A549 (cell line): ENCODE measurements at regions not wholly inside any gene's neighbourhood (a gene's known extent, or its start where the extent isn't known, plus 50 kb on each side); places are given as distances from the start of the nearest gene placed in this dataset.

Experiments used
- ATAC-seq, 2 experiments: fragments of 200-7000 bp in 1 of 2; fragments of >200 bp in 1 of 2; cut with Nextera tagmentation in 1 of 2; cut with Tn5 transposase in 1 of 2; 3 replicates each; pipeline versions ENCODE4 v1.8.0 to v1.9.1; 2018 to 2020; ENCODE audit warnings: mild to moderate bottlenecking in 1 of 2, moderate library complexity in 1 of 2
- CTCF ChIA-PET: fragments of 300-600 bp; sonication (Branson Sonifier 250); formaldehyde crosslinking; extraction: SDS; loops from one replicate; lab custom pipeline; 2021; ENCODE audit warnings: antibody characterized with exemption, inconsistent platforms; lab: Yijun Ruan, JAX
- POLR2A ChIA-PET: fragments of 350-600 bp; formaldehyde crosslinking; extraction: SDS; loops from one replicate; lab custom pipeline; 2021; ENCODE audit warnings: antibody characterized with exemption, inconsistent platforms; lab: Yijun Ruan, JAX
- DNase-seq, 2 experiments: peaks; one replicate each; pipeline versions ENCODE4 v3.0.0 to v3.0.0-alpha.2; 2011 to 2016; ENCODE audit warnings: low read depth in 1 of 2, low spot score in 1 of 2
- FAIRE-seq: peaks from 2 replicates; lab custom pipeline; 2011; peaks lifted over from hg19 to GRCh38; lab: Jason Lieb, UNC
- H3K27ac ChIP-seq, 2 experiments: fragments of >200 bp; sonication (Bioruptor Twin); formaldehyde crosslinking; 3 replicates each; pipeline ENCODE4 v1.5.1; 2016 to 2017
- H3K4me1 ChIP-seq: fragments of >200 bp; sonication (Bioruptor Twin); formaldehyde crosslinking; 3 replicates; pipeline ENCODE4 v1.6.1; 2016
- H3K4me2 ChIP-seq: fragments of >200 bp; sonication (Bioruptor Twin); formaldehyde crosslinking; 3 replicates; pipeline ENCODE4 v1.6.1; 2016
- H3K4me3 ChIP-seq: fragments of >200 bp; sonication (Bioruptor Twin); formaldehyde crosslinking; 3 replicates; pipeline ENCODE4 v1.5.1; 2016
- H3K9me3 ChIP-seq: fragments of >200 bp; sonication (Bioruptor Twin); formaldehyde crosslinking; 3 replicates; pipeline ENCODE4 v1.6.1; 2016
- CBX2 ChIP-seq: fragments of 200-600 bp; sonication (generic); IDR thresholded peaks from 2 replicates; pipeline ENCODE4 v1.6.1; 2016; ENCODE audit warnings: low read depth, mild to moderate bottlenecking, borderline replicate concordance
- CBX8 ChIP-seq: fragments of 200-600 bp; sonication (generic); IDR thresholded peaks from 2 replicates; pipeline ENCODE4 v1.6.1; 2016
- FOSL2 ChIP-seq, 2 experiments: fragments of 450-650 bp in 1 of 2; fragments of >200 bp in 1 of 2; sonication (Bioruptor Twin) in 1 of 2; formaldehyde crosslinking; IDR thresholded peaks; 2 replicates each; pipeline versions ENCODE4 v1.5.0 to v1.6.1; 2016 to 2020; ENCODE audit warnings: mild to moderate bottlenecking in 1 of 2, moderate library complexity in 1 of 2
- HEYL ChIP-seq: fragments of 250-450 bp; sonication (Bioruptor Pico); IDR thresholded peaks from 2 replicates; pipeline ENCODE4 v1.8.0; 2021; ENCODE audit warnings: mild to moderate bottlenecking, moderate library complexity
- HOXB5 ChIP-seq: fragments of 250-450 bp; sonication (Bioruptor Pico); IDR thresholded peaks from 2 replicates; pipeline ENCODE4 v1.5.0; 2020; ENCODE audit warnings: mild to moderate bottlenecking, moderate library complexity
- KDM5A ChIP-seq: fragments of 200-600 bp; sonication (generic); IDR thresholded peaks from 2 replicates; pipeline ENCODE4 v1.6.1; 2016; ENCODE audit warnings: antibody characterized with exemption, mild to moderate bottlenecking
- NPAS2 ChIP-seq: fragments of 250-450 bp; sonication (Bioruptor Pico); IDR thresholded peaks from 2 replicates; pipeline ENCODE4 v1.8.0; 2022; ENCODE audit warnings: mild to moderate bottlenecking, moderate library complexity, borderline replicate concordance
- RAD21 ChIP-seq, 2 experiments: fragments of >200 bp in 1 of 2; sonication (Bioruptor Twin) in 1 of 2; formaldehyde crosslinking in 1 of 2; IDR thresholded peaks in 1 of 2; conservative IDR thresholded peaks in 1 of 2; 2 replicates in 1 of 2; 3 replicates in 1 of 2; pipeline ENCODE4 v1.6.1; 2012 to 2018; ENCODE audit warnings: inconsistent platforms in 1 of 2
- RFX5 ChIP-seq: fragments of 450-650 bp; IDR thresholded peaks from 2 replicates; pipeline ENCODE4 v1.7.1; 2014; ENCODE audit warnings: antibody characterized with exemption, mild to moderate bottlenecking, moderate library complexity
- RNF2 ChIP-seq: fragments of 200-600 bp; sonication (generic); IDR thresholded peaks from 2 replicates; pipeline ENCODE4 v1.6.1; 2016; ENCODE audit warnings: low read depth, mild to moderate bottlenecking, antibody characterized with exemption, moderate library complexity, borderline replicate concordance
- SMC3 ChIP-seq: fragments of >200 bp; sonication (Bioruptor Twin); formaldehyde crosslinking; IDR thresholded peaks from 3 replicates; pipeline ENCODE4 v1.6.1; 2018; ENCODE audit warnings: inconsistent platforms
- TFCP2L1 ChIP-seq: fragments of 250-450 bp; sonication (Bioruptor Pico); IDR thresholded peaks from 2 replicates; pipeline ENCODE4 v1.5.0; 2021; ENCODE audit warnings: mild to moderate bottlenecking
- ZC3H11A ChIP-seq: fragments of 450-650 bp; IDR thresholded peaks from 2 replicates; pipeline ENCODE4 v1.6.1; 2014; ENCODE audit warnings: antibody characterized with exemption, mild to moderate bottlenecking
- ZFP36 ChIP-seq: fragments of 450-650 bp; IDR thresholded peaks from 2 replicates; pipeline ENCODE4 v1.6.1; 2014; ENCODE audit warnings: borderline replicate concordance; ENCODE audit not compliant: partially characterized antibody
- ZNF302 ChIP-seq: fragments of 250-450 bp; sonication (Bioruptor Pico); IDR thresholded peaks from 2 replicates; pipeline ENCODE4 v1.9.0; 2021; ENCODE audit warnings: inconsistent platforms, mild to moderate bottlenecking, moderate library complexity
- WGBS: methylation state at CpG from one replicate; pipeline ENCODE4 v1.1.6; 2017; ENCODE audit errors: missing lambda C conversion rate; 5-methylcytosine and 5-hydroxymethylcytosine counted together
- TF ChIP-seq, protein P1 (sequence below): fragments of 200-600 bp; sonication (generic); IDR thresholded peaks from 2 replicates; pipeline ENCODE4 v1.6.1; 2016; ENCODE audit warnings: antibody characterized with exemption, mild to moderate bottlenecking, moderate library complexity
- TF ChIP-seq, protein P2 (sequence below): fragments of >200 bp; sonication (Bioruptor Twin); formaldehyde crosslinking; IDR thresholded peaks from 3 replicates; pipeline ENCODE4 v1.5.1; 2016

DNA sequence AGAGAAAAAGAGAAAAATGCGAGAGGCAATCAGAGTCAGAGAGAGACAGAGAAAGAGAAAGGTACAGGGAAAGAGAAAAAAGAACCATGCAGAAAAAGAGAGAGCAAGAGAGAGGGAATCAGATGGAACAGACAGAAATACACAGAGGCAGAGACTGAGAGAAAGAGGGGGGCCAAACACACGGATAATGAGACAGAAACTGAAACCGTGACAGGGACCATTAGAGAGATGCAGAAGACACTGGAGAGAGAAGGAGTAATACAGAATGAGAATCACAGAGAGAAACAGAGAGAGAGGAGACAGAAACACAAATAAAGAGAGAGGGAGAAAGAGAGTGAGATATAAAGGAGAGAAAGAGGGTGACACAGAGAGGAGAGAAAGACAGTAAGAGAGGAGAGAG is 412.1 kb upstream of the USP9Y start:
- Histone ChIP-seq H3K4me2 (no peak overlapping the region), H3K4me1 (no peaks in the 10 kb centered on the region), H3K4me3 (no peak overlapping the region)
- POLR2A ChIA-PET = no interaction called here
- whole genome bisulfite sequencing = 0% methylated on average over 3 of the region's 3 CpGs
- CTCF ChIA-PET = no interaction called here
- ATAC-seq = no peak
- TF ChIP-seq ZNF302 (CRISPR knock-in tag) (no peak), RFX5 (no peak), SMC3 (no peak), FOSL2 (IDR thresholded peaks at IDR 0.05) (no peak), FOSL2 (CRISPR knock-in tag; IDR thresholded peaks at IDR 0.05) (no peak)
- TF ChIP-seq, protein P1, sequence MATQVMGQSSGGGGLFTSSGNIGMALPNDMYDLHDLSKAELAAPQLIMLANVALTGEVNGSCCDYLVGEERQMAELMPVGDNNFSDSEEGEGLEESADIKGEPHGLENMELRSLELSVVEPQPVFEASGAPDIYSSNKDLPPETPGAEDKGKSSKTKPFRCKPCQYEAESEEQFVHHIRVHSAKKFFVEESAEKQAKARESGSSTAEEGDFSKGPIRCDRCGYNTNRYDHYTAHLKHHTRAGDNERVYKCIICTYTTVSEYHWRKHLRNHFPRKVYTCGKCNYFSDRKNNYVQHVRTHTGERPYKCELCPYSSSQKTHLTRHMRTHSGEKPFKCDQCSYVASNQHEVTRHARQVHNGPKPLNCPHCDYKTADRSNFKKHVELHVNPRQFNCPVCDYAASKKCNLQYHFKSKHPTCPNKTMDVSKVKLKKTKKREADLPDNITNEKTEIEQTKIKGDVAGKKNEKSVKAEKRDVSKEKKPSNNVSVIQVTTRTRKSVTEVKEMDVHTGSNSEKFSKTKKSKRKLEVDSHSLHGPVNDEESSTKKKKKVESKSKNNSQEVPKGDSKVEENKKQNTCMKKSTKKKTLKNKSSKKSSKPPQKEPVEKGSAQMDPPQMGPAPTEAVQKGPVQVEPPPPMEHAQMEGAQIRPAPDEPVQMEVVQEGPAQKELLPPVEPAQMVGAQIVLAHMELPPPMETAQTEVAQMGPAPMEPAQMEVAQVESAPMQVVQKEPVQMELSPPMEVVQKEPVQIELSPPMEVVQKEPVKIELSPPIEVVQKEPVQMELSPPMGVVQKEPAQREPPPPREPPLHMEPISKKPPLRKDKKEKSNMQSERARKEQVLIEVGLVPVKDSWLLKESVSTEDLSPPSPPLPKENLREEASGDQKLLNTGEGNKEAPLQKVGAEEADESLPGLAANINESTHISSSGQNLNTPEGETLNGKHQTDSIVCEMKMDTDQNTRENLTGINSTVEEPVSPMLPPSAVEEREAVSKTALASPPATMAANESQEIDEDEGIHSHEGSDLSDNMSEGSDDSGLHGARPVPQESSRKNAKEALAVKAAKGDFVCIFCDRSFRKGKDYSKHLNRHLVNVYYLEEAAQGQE = no peak
- TF ChIP-seq, all 56 proteins: peak for 0
- no peak for DNase-seq
- Histone ChIP-seq H3K9me3 (no peaks in the 10 kb centered on the region), H3K27ac (no peak overlapping the region)
- no peak for FAIRE-seq

DNA sequence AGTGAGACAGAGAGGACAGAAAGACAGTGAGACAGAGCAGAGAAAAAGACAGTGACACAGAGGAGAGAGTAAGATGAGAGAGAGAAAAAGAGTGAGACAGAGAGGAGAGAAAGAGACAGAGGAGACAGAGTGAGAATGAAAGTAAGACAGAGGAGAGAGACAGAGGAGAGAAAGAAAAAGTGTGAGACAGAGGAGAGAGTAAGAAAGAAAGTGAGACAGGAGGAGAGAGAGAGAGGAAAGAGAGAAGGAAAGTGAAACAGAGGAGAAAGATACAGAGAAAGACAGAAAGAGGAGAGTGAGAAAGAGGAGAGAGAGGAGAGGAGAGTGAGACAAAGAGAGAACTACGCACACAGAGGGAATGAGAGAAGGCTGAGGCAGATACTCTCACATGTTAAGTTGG is 411.6 kb upstream of the USP9Y start:
- Histone ChIP-seq H3K4me2 (no peak overlapping the region), H3K4me3 (no peak overlapping the region), H3K27ac (no peak overlapping the region), H3K9me3 (no peaks in the 10 kb centered on the region), H3K4me1 (no peaks in the 10 kb centered on the region)
- 0% methylated on average over 1 of the region's 1 CpG for WGBS
- CTCF ChIA-PET = no interaction called here
- FAIRE-seq (no peak), ATAC-seq (no peak), DNase-seq (no peak)
- POLR2A ChIA-PET = no interaction called here
- TF ChIP-seq TFCP2L1 (CRISPR knock-in tag) (no peak), RFX5 (no peak), FOSL2 (IDR thresholded peaks at IDR 0.05) (no peak), FOSL2 (CRISPR knock-in tag; IDR thresholded peaks at IDR 0.05) (no peak), HEYL (CRISPR knock-in tag) (no peak), NPAS2 (no peak), KDM5A (no peak), ZFP36 (no peak), HOXB5 (no peak), ZC3H11A (no peak), CBX2 (no peak), CBX8 (no peak), RNF2 (no peak), RAD21 (conservative IDR thresholded peaks at IDR 0.05 in 1 of 2, IDR thresholded peaks at IDR 0.05 in 1 of 2) (no peak)
- TF ChIP-seq, protein P1 = no peak
- TF ChIP-seq, protein P2, sequence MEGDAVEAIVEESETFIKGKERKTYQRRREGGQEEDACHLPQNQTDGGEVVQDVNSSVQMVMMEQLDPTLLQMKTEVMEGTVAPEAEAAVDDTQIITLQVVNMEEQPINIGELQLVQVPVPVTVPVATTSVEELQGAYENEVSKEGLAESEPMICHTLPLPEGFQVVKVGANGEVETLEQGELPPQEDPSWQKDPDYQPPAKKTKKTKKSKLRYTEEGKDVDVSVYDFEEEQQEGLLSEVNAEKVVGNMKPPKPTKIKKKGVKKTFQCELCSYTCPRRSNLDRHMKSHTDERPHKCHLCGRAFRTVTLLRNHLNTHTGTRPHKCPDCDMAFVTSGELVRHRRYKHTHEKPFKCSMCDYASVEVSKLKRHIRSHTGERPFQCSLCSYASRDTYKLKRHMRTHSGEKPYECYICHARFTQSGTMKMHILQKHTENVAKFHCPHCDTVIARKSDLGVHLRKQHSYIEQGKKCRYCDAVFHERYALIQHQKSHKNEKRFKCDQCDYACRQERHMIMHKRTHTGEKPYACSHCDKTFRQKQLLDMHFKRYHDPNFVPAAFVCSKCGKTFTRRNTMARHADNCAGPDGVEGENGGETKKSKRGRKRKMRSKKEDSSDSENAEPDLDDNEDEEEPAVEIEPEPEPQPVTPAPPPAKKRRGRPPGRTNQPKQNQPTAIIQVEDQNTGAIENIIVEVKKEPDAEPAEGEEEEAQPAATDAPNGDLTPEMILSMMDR = no peak
